Iris pigment epithelial cell (primary cell): ENCODE measurements at regions not wholly inside any gene's neighbourhood (a gene's known extent, or its start where the extent isn't known, plus 50 kb on each side); places are given as distances from the start of the nearest gene placed in this dataset.

Experiments
- DNase-seq: peaks from one replicate; pipeline ENCODE4 v3.0.0-alpha.2; 2011; ENCODE audit warnings: low read depth

DNA sequence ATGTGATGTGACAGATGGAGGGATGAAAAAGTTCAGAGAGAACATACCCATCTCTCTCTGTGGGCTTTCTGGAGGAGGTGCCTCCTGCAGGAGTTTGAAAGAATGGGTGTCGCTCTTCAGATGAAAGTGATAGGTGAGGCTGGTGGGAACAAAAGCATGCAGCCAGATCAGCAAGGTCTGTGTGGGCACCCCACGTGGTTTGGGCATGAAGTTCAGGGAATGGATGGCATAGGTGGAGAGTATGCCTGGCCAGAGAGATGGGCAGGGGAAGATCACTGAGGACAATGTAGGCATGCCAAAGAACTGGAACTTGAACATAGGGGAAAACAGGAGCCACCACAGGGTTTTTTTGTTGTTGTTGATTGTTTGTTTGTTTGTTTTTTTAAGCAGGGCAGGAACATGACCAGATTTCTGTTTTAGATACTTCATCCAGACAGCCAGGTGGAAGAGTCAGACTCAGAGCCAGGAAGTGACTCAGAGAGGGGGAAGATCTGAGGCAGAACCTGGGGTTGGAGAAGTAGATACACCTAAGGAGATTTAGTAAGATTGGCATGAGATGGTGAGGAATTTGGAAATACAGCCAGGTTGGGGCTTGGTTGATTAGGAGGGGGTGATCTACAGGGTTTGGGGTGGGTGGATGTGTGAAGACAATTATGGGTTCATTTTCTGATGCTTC, 64.8 kb upstream of the CLSTN2 start:
- no peak for DNase-seq

DNA sequence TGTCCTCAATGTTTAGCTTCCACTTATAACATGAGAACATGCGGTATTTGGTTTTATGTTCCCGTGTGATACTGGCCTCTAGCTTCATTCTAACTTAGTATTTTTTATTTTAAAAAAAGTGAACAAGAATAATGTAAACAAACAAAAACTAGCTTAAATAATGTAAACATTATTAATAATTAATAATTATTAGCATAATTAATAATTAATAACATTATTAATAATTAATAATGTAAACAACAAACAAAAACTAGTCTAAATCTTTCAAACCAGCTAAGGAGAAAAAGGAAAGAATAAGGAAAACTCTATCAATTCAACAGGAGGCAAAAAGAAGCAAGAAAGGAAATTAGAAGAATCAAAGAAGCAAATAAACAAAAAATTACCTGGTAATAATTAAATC, 66.2 kb upstream of the CLSTN2 start:
- DNase-seq: no peak

DNA sequence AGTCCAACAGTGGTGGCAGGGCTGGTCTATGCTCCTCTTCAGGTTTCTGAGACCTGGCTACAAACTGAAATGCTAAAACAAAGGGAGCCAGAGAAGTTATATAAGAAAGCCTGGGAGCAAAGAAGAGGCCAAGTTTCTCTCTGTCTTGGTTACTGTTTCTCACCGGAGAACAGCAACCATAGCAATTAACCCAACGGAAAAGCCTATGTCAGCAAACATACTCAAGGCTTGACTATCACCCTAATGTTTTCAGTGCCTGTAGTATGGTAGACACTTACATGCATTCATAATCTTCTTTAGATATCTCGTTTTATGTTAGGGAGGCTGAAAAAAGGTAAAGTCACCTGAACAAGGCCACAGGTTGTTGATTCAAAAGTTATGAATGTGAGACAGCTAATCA, 86.3 kb upstream of the CLSTN2 start:
- DNase-seq: no peak

DNA sequence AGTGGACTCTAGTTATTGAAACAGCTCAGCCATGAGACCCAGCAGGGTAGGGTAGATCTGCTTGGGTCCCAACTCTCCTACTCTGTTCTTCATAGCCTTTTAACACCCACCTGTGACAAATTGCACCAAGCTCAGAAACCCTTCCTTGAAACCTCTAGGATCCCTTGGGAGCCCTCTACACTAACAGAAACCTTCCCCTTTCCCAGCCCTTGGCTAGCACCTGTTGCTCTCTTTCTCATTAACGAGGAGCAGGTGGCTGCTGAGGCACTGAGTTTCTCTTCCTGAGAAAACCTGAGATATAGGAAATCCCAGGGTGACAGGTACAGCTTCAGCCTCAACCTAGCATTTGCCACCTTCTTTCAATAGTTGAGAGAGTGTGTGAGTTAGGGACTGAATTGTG, 88.3 kb upstream of the CLSTN2 start:
- no peak for DNase-seq

DNA sequence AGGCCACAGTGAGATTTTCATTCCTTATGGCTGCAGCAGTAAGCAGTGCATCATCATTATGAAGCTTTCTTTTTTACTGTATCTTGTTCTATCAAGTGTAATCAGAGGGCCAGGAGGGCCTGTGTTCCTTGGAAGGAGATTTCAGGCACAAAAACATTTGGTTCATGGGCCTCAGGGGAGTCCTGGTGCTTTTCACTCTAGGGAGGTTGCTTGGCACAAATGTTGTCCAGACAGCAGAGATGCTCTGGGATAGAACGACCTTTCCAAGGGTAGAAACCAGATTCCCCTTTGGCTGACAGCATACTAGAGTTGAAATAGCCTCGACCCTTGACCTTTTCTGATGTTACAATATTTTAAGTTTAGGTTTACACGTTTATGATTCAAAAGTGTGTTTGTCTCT, 95.3 kb upstream of the CLSTN2 start:
- no peak for DNase-seq

DNA sequence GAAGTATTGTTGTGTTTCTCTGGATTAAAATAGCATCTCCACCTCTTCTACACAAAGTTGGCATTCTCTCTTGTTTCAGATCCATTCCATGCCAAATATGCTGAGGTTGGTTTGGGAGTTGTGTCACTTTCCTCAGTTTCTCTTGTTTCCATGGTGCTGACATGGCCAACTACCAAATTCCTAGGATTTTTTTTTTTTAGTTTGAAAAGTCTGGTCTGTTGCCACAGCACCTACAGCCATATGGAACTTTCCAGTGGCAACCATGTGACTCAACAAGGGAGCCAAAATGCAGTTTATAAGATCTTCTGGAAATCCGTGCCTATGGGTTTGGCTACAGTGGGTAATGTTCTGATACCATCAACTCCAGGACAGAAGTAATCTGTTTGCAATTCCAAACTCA, 96.0 kb upstream of the CLSTN2 start:
- DNase-seq: no peak

DNA sequence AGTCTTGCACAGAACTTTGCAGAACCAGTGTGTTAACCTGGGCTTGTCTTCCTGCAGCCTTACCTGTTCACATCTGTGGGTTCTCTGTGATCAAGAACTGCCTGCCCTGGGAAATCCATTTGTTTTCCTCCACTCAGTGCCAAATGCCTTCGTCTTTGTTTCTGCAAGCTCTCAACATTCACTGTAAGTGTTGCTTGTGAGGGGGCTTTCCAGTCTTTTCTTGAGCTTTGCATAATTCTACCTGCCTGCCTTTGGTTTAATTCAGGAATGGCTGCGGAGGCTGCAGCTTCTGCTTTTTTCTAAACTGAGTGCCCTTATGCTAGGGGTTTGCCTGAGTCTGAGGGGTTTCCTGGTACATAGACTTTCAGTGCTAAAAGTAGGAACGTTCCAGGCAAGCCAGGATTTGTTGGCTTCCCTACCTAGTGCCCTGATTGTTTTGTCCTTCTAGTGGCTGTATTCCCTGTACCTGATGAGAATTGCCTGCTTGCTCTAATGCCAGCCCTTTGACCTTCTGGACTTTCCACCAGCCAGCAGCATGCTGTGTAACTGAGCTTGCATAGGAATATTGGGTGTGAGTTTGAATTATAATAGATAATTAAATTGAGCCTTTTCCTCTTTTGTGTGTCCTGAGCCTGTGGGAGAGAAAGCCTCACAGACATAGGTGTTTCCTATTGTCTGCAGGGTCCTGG, 96.6 kb upstream of the CLSTN2 start:
- DNase-seq: no peak

DNA sequence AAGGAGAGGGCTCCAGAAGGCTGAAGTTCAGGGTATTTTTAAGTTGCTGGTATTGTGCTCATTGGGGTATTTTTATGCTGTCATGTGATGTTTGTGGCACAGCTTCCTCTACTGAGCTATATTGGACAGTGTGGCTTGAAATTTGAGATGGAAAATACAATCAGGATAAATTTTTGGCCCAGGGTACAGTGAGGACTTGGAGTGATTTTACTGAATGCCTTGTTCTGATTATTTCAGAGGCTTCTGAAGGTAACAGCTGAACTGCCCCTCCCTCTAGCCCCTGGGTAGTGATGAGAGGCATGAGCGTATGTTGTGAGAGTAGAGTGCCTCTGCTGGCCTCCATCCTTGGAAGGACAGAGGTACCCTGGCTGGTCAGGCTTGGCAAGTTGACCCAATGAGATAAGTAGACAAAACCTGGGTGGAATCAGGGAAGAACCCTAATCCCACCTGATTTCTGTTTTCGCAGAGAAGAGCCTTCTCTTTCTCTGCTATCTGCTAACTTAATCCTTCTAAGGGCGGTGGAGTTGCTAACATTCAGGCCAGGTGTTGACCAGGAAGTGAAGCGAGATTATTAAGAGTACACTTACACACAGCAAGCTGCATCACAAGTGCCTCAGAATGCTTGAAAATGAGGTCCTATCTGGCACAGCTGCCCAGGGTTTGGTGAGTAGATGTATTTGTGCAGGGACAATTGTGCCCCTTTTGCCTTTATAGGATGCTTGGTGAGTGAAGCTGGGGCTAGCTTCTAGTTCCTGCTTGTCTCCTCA, 98.1 kb upstream of the CLSTN2 start:
- no peak for DNase-seq

DNA sequence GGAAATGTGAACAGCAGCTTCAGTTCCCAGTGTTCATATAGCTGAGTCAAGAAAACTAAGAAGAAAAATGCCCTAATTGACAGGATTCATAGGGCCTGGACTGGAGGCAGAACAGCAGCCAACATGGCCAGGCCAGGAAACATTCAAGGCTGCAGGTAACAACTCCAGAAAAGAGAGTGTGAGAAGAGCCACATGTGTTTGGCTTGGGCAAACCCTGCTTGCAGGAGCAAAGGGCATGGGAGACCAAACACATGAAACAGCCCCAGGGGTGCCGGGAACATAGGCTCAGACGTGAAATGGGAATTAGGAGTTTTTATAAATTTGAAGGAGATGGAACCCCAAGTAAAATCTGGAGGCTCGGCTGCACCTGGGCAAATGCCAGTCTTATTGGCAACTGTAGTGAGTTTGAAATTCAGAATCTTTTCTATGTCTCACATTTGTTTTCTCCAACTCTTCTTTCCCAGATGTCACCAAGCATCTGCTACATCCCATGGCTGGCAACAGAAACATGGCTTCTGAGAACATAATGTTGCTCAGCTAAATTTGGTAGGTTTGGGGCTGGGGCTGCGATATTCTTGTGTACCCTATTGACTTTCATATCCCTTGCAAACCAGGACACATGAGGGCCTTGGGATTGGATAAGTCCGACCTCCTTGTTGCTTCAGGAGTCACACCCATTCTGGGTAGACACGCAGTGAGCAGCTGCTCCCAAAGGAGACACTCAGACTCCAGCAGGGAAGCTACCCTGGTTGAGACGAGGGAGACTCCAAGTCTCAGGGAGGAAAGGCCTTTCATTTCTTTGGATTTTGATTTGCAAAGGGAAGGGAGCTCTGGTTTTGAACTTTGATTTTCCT, 98.9 kb upstream of the CLSTN2 start:
- no peak for DNase-seq

DNA sequence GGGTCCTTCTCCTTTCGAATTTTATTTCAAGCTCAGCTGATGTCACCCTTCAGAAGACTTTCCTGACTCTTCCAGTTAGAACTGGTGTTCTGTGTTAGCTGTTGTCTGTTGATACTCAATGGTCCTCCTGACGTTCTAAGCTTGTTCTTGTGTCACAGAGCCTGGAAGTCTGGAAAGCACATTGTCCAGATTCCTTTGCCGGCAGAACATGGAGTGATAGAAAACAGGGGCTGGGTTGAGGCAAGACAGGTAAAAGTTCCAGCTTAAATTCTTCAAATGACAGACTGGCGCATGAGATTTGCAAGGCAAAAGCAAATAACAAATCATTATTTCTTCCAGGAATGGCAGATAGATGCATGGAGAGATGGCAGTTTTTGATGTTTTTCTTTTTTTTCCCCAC, 102.0 kb upstream of the CLSTN2 start:
- no peak for DNase-seq

DNA sequence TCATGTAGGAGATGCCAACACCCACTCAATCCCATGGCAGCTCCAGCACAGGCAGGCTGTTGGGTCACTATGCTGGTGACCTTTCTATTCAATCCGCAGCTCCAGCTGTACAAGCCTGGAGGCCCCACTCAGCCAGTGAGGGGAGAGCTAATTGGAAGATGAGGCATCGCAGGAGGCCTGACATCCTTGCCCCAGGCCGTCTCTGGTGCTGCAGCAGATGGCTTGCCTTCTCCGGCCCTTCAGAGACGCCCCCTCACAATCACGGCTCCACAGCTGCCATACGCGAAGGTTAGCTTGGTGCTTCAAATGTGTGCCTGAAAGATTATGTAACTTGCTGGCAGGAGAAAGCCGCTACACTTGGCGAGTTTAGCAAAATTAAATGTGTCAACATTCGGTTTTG, 104.2 kb upstream of the CLSTN2 start:
- no peak for DNase-seq

DNA sequence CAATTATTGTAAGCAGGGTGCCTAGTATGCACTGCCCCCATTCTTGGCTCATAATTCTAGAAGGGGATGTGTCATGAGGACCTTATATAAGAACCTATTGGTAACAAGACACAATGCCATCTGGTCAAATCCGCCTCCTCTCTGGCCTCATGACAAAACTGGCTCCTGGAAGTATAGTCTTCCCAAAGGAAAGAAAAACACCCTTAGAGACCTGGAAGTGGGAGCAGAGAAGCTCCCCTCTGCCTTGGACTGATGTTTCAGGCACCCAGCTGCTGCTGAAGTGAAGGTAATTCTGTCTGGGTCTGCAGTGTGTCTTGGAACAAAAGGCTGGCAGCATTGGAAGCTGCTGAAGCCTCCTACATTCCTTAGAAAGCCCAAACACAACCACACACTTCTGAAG, 107.2 kb upstream of the CLSTN2 start:
- DNase-seq: no peak

DNA sequence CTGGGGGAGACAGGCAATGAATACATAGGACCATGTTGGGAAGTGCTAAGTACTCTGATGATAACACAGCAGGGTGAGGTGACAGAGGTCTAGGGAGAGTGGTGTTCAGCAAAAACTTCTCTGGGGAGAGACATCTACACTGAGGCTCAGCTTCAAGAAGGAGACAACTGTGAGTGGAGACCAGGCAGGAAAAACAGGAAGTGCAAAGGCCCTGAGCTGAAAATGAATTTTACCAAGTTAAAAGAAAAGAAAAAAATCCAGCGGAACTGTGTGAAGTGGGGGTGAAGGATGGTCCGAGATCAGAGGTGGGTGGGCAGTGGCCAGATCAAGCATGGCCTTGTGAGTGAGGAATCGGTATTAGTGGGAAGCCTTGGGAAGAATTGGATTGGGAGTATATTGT, 110.1 kb upstream of the CLSTN2 start:
- no peak for DNase-seq

DNA sequence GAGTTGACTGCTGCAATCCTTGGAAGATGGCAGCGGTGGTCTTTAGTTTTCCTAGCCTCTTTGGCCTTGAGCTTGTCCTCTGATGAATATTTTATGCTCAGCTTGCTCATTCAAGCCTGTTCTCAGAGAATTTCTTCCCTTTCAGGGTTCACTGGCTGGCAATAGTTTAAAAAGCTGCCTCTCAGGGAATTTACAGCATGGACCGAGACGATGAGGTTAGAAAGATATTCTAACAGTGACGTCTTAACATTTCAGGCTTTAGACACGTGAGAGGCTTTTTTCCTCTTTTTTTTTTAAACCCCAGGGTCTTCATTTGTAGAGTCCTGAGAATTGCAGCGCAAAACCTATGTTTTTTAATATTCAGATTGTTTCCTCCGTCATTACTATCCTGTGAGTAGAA, 120.3 kb upstream of the CLSTN2 start:
- no peak for DNase-seq

DNA sequence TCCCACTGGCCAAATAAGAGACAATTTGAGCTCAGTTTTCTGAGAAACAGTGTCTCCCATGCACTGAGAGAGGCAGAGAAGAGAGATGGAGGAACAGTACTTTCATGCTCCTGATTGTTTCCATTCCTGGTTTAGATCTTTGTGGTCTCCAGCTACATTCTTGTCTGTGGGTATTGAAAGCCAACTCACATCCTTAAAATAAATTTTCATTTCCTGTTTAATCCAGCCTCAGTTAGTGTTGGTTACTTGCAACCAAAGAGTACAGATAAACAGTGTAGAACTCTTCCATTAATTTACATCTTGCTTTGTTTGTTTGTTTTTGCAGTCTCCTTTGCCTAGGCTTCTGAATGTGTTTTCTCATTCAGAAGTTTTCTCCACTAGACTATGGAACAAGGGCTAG, 123.7 kb upstream of the CLSTN2 start:
- peak; percentile 38 for DNase-seq

DNA sequence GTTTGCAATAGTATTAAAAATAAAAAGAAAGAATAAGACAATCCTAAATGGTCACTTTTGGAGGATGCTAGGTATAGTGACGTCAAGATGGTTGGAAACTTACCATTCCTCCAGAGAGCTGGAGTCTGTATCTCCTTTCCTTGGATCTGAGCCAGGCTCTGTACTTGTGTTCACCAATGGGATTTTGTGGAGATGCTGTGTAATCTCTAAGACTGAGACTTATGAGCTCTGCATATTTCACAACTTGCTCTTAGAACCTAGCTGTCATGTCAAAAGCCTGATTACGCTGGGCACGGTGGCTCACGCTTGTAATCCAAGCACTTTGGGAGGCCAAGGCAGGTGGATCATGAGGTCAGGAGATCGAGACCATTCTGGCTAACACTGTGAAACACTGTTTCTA, 126.8 kb upstream of the CLSTN2 start:
- DNase-seq: peak; percentile 12

DNA sequence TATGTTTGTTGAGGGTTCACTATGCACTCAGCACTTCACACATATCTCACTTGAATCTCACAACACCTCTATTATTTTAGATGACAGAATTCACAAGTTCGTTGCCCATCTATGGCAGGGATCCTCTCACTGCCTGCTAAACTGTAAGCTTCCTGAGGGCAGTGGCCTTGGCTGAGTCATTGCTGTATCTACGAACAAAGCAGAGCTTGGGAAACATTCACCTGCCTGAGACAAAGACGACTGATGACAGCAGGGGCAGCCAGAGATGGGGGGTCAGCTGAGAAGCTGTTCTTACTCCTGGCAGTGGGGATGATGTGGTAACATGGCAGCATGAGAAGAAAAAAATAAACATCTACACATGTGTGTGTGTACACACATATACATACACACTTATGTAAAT, 125.5 kb upstream of the NMNAT3 start:
- DNase-seq: no peak

DNA sequence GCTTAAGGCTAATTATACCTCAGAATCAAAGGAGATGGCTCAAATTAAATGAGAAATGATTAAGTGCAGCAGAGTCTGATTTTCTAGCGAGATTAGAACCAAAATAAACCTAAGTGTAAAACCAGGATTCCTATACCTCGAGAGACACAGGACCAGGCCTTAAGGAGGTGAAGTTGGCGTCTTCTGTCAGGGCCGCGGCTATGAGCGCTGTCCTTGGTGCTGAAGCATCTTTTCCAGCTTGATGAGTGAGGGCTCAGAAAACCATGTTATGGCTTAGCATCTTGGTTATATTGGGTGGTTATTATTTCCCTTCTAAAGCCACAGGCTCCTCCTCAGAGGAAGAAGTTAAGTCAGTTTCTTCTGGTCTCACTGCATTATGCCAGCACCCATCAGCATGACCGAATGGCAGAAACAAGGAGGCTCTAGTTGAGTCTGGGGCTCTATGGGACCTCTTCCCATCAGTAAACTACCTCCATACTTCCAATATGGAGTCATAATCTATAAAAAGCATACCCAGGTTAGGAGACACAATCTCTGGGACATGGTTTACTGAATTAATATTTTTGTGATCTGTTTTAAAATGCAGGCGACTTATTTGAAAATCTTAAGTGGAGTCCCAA, 120.1 kb upstream of the NMNAT3 start:
- DNase-seq: peak; percentile 41

DNA sequence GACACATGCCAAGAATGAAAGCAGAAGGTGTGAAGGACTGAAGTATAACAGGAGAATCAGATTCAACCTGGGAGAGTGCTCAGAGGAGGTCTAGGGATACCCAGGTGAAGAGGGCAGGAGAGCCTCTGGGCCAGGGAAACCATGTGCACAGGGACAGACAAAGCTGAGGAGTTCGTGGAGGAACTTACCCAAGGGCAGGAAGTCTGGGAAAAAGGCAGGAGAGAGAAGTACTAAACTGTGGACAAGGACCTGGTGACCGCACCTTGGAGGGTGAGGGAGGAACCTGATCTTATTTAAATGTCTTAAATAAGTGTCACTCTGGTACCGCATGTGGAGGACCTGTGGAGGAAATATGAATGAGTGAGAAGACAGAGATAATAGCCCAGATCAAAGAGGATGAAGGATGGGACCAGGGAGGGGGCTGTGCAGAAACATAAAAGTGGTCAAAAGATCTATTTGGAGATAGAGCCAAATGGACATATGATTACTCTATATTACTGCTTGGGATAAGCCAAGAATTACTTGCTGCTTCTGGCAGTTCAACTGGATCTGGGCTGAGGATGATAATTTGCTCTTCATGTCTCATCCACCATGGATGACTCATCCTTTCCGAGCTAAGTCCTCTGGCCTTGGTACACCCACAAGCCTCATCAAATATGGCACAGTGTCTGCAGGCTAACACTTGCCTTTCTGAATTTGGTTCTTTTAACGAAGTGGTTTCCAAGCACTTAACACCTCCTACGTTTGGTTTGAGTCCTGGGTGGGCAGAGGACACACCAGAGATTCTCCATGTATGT, 116.9 kb upstream of the NMNAT3 start:
- DNase-seq: peak; percentile 41

DNA sequence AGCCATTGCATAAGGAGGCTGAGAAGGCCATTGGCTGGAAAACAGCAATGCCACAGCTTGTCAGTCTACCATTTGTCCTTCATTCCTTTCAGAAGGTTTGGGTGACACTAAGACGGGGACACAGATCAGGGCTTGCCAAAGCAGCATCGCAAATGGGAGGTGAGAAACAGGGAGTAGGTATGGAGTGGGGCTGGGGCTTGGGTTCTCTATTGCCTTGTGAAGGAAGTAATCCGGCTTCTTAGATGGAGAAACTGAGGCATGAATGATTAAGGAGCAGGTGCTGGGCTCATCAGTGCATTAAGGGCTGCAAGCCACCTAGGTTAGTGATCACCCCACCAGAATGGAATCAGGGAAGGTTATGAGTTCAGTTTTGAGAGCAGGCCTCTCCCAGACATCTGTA, 115.6 kb upstream of the NMNAT3 start:
- DNase-seq: no peak

DNA sequence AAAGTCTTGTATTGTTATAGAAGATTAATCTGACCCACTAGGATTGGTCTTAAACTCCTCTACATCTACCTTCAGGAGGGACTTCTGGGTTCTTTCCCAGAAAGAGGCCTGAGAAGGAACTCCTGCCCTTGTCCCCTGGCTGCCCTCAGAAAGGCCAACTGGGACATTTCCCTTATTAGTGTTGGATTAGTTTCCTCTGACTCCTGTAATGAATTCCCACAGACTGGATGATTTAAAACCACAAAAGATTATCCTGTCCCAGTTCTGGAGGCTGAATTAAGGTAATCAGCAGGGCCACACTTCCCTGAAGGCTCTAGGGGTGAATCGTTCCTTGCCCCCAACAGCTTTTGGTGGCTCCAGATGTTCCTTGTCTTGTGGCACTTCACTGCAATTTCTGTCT, 102.8 kb upstream of the NMNAT3 start:
- no peak for DNase-seq
